NT2/D1 (cell line): ENCODE measurements at regions not wholly inside any gene's neighbourhood (a gene's known extent, or its start where the extent isn't known, plus 50 kb on each side); places are given as distances from the start of the nearest gene placed in this dataset.

Source experiments
- DNase-seq: peaks from one replicate; pipeline ENCODE4 v3.0.0-alpha.2; 2011; ENCODE audit warnings: low read depth, low spot score
- H3K27me3 ChIP-seq: 2 replicates; pipeline ENCODE4 v1.6.0; 2011; ENCODE audit warnings: mild to moderate bottlenecking; ENCODE audit not compliant: insufficient read length, insufficient read depth
- H3K36me3 ChIP-seq: 2 replicates; pipeline ENCODE4 v1.6.1; 2011; ENCODE audit warnings: mild to moderate bottlenecking, low read length, mixed read lengths; ENCODE audit not compliant: insufficient read depth, insufficient read length
- H3K4me1 ChIP-seq: 2 replicates; pipeline ENCODE4 v1.5.1; 2011; ENCODE audit not compliant: insufficient read depth, insufficient read length
- H3K4me3 ChIP-seq: 2 replicates; pipeline ENCODE4 v1.5.1; 2011; ENCODE audit warnings: low read depth; ENCODE audit not compliant: insufficient read length
- H3K9ac ChIP-seq: 2 replicates; pipeline ENCODE4 v1.6.0; 2011; ENCODE audit warnings: low read depth; ENCODE audit not compliant: insufficient read length
- H3K9me3 ChIP-seq: 2 replicates; pipeline ENCODE4 v1.5.1; 2011; ENCODE audit warnings: mild to moderate bottlenecking, low read length; ENCODE audit not compliant: insufficient read depth
- SUZ12 ChIP-seq: IDR thresholded peaks from 2 replicates; pipeline ENCODE4 v1.6.1; 2011; ENCODE audit not compliant: insufficient read length, insufficient read depth; ENCODE audit errors: extremely low read depth
- YY1 ChIP-seq: IDR thresholded peaks from 2 replicates; pipeline ENCODE4 v1.6.1; 2011; ENCODE audit not compliant: insufficient read length, insufficient read depth
- ZNF274 ChIP-seq: IDR thresholded peaks from 2 replicates; pipeline ENCODE4 v1.6.1; 2011; ENCODE audit warnings: mild to moderate bottlenecking, low read depth, low read length

- H3K9ac ChIP-seq = no peak overlapping the region
- no peak for DNase-seq
- TF ChIP-seq YY1 = no peak
- TF ChIP-seq SUZ12 = no peak
- TF ChIP-seq ZNF274 = no peak
- H3K4me1 ChIP-seq = no peaks in the 10 kb centered on the region
- H3K4me3 ChIP-seq = no peak overlapping the region
- no peaks in the 10 kb centered on the region for H3K36me3 ChIP-seq
- peaks cover 5% of the 10 kb centered on the region; the same call in 1 of the 2 replicates for H3K9me3 ChIP-seq
- H3K27me3 ChIP-seq = no peaks in the 10 kb centered on the region
Measured at GRCh38 chr3:62995530-62995929, 120.3 kb upstream of the CADPS start.

GRCh38 chr3:62997369-62997768 lies 122.2 kb upstream of the CADPS start:
- TF ChIP-seq SUZ12 (no peak), ZNF274 (no peak), YY1 (no peak)
- peaks cover 6% of the 10 kb centered on the region; the same call in 1 of the 2 replicates for H3K9me3 ChIP-seq
- no peak overlapping the region for H3K4me3 ChIP-seq
- H3K27me3 ChIP-seq = no peaks in the 10 kb centered on the region
- H3K9ac ChIP-seq = no peak overlapping the region
- H3K4me1 ChIP-seq = no peaks in the 10 kb centered on the region
- no peak for DNase-seq
- H3K36me3 ChIP-seq = no peaks in the 10 kb centered on the region

DNA sequence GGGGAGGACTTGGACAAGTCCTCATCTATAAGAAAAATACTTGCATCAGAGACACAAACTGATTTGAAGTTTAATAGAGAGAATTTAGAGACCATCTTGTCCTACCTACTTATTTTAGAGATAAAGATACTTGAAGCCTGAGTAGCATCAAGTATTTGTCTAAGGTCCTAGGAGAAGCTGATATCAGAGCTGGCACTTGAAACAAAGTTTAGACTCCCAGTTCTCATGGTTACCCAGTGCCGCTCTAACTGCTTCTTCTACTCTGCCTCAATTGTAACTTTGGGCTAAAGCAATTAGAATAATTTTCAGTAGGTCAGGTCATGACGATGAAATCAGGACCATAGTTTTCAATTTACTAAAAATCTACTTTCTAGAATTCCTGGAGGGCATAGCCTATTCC lies 123.9 kb upstream of the CADPS start:
- Histone ChIP-seq H3K4me3 (no peak overlapping the region), H3K9me3 (peaks cover 17% of the 10 kb centered on the region; the same call in 1 of the 2 replicates), H3K36me3 (no peaks in the 10 kb centered on the region), H3K9ac (no peak overlapping the region), H3K27me3 (no peaks in the 10 kb centered on the region), H3K4me1 (no peaks in the 10 kb centered on the region)
- DNase-seq = no peak
- TF ChIP-seq ZNF274 = no peak
- no peak for TF ChIP-seq YY1
- TF ChIP-seq SUZ12 = no peak

- no peak for DNase-seq
- H3K9ac ChIP-seq = no peak overlapping the region
Measured at GRCh38 chr3:62999791-63000190, 124.6 kb upstream of the CADPS start.

DNA sequence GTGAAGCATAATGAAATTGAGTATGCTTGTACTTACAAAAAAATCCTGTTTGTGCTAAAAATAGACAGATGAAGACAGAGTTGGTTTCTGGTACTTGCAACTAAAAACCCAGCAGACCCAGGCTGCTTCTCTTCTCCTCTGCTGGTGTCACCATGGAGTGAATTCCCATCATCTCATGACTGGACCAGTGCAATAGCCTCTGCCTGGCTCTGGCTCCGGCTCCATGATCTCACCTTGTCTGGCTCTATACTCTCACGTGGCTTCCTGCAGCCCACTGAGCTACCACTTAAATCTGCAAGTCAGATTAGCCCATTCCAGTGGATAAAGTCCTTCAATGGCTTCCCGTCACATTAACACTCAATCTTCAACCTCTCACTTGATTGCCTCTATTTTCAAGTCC lies 129.2 kb upstream of the CADPS start:
- H3K9ac ChIP-seq = no peak overlapping the region
- no peaks in the 10 kb centered on the region for H3K36me3 ChIP-seq
- H3K27me3 ChIP-seq = no peaks in the 10 kb centered on the region
- H3K9me3 ChIP-seq = peaks cover 13% of the 10 kb centered on the region; the same call in 1 of the 2 replicates
- H3K4me1 ChIP-seq = no peaks in the 10 kb centered on the region
- no peak overlapping the region for H3K4me3 ChIP-seq
- TF ChIP-seq ZNF274 (no peak), YY1 (no peak), SUZ12 (no peak)
- DNase-seq = no peak

More at GRCh38 chr3:62999791-63000190, 124.6 kb upstream of the CADPS start:
- Histone ChIP-seq H3K27me3 (no peaks in the 10 kb centered on the region), H3K4me3 (no peak overlapping the region), H3K9me3 (peaks cover 13% of the 10 kb centered on the region; the same call in 1 of the 2 replicates), H3K36me3 (no peaks in the 10 kb centered on the region), H3K4me1 (no peaks in the 10 kb centered on the region)
- TF ChIP-seq YY1 (no peak), SUZ12 (no peak), ZNF274 (no peak)

DNA sequence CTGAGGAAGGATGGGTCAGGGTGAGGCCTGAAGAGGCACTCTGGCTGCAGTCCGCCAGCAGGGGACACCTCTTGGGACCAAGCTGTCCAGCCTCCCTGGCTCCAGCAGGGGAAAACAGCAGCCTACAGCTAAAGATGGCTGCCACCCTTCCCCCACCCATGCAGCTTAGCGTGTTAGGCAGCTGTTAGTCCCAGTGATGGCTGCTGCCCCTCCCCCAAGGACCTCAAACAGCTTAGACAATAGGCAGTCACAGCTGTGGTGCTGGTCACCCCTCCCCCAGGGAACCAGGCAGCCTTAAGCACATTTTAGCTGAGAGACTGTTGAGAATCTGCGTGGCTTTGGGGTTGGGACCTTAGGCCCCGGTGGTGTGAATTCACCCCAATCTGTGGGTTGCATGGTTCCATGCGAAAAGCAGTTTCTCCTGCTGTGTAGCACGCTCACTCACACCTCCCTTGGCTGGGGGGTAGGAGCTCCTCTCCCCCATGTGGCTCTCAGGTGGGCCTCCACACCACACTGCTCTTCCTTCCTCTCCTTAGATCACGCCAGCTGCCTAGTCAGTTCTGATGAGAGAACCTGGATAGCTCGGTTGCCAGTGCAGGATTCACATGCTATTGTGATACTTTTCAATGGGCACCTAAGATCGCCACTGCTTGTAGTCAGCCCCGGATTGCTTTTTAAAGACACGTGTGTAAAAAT lies 140.5 kb upstream of the CADPS start:
- peak overlapping the region; percentile 68 for H3K9ac ChIP-seq
- peak; percentile 91 for DNase-seq

DNA sequence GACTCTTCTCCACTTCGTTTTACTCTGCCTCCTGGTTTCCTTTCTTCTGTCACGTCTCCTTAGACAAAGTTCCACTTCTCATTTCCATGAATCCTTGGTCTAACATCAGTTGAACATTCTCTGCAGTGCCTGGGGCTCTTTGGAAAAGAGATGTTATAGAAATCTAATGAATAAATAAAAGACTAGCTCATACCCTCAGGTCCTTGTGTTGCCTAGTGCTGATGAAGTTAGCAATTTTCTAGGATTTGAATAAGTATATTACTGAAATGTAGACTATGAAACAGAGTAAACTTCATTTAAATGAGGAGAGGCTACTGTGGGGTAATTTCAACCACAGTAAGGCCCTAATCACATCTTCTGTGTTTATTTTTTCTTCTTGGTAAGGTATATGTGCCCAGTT lies 146.9 kb upstream of the CADPS start:
- Histone ChIP-seq H3K9me3 (peaks cover 12% of the 10 kb centered on the region; the same call in 1 of the 2 replicates), H3K36me3 (no peaks in the 10 kb centered on the region)
- no peak for DNase-seq

More for the DNA sequence above, 140.5 kb upstream of the CADPS start:
- H3K4me3 ChIP-seq = no peak overlapping the region
- H3K27me3 ChIP-seq = no peaks in the 10 kb centered on the region
- no peaks in the 10 kb centered on the region for H3K9me3 ChIP-seq
- H3K4me1 ChIP-seq = no peaks in the 10 kb centered on the region
- TF ChIP-seq ZNF274 (no peak), YY1 (peak; percentile 85)
- H3K36me3 ChIP-seq = no peaks in the 10 kb centered on the region

More for the DNA sequence above, 146.9 kb upstream of the CADPS start:
- Histone ChIP-seq H3K9ac (no peak overlapping the region), H3K27me3 (no peaks in the 10 kb centered on the region), H3K4me3 (no peak overlapping the region), H3K4me1 (no peaks in the 10 kb centered on the region)
- no peak for TF ChIP-seq SUZ12
- TF ChIP-seq ZNF274 = no peak
- TF ChIP-seq YY1 = no peak
